ENCODE measurements at regions not wholly inside any gene's neighbourhood (a gene's known extent, or its start where the extent isn't known, plus 50 kb on each side); places are given as distances from the start of the nearest gene placed in this dataset.

GRCh38 chr15:29631076-29632070 is 190.9 kb downstream of the TJP1 start:
- no peak for ATAC-seq
- TF ChIP-seq GLIS3 (CRISPR knock-in tag; IDR thresholded peaks at IDR 0.05): no peak

DNA sequence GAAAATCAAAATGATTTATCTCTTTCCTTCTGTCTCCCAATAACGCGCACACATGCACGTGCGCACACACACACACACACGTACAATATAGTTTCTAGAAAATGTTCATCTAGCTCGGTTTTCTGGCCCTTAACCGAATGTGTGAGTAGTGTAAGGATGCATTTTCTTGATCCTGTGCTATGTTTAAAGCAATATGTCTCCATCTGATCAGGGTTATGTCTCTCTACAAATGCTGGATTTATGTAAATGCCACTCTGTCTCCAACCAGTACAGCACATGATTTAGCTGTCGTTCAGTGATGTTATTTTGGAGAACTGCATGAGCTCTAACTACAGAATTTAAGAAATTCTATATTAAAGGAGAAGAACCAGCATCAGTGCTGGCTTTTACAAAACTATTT is 198.0 kb downstream of the TJP1 start:
- no peak for ATAC-seq
- TF ChIP-seq CSRNP3 (CRISPR knock-in tag; IDR thresholded peaks at IDR 0.05) (no peak), RARB (CRISPR knock-in tag; IDR thresholded peaks at IDR 0.05) (no peak), PPARA (CRISPR knock-in tag; IDR thresholded peaks at IDR 0.05; ENCODE audit: borderline replicate concordance) (no peak), TCF4 (CRISPR knock-in tag; IDR thresholded peaks at IDR 0.05; ENCODE audit: borderline replicate concordance) (no peak), ZNF70 (CRISPR knock-in tag; IDR thresholded peaks at IDR 0.05) (no peak), TOX (CRISPR knock-in tag; IDR thresholded peaks at IDR 0.05; ENCODE audit: borderline replicate concordance) (no peak), ZNF565 (CRISPR knock-in tag; conservative IDR thresholded peaks at IDR 0.05; ENCODE audit: low read depth) (no peak), OSR1 (CRISPR knock-in tag; IDR thresholded peaks at IDR 0.05) (no peak), ZFP30 (CRISPR knock-in tag; IDR thresholded peaks at IDR 0.05) (no peak), ZNF8 (CRISPR knock-in tag; IDR thresholded peaks at IDR 0.05) (no peak), TSHZ2 (CRISPR knock-in tag; IDR thresholded peaks at IDR 0.05) (no peak), ISL1 (CRISPR knock-in tag; IDR thresholded peaks at IDR 0.05) (no peak), CSDC2 (CRISPR knock-in tag; IDR thresholded peaks at IDR 0.05) (no peak), ESRRG (CRISPR knock-in tag; IDR thresholded peaks at IDR 0.05) (no peak), SNAI2 (CRISPR knock-in tag; IDR thresholded peaks at IDR 0.05) (no peak), CREB5 (CRISPR knock-in tag; IDR thresholded peaks at IDR 0.05; ENCODE audit: low read depth) (no peak), ARNTL (CRISPR knock-in tag; IDR thresholded peaks at IDR 0.05; ENCODE audit: borderline replicate concordance, low read depth) (no peak), BACH2 (CRISPR knock-in tag; IDR thresholded peaks at IDR 0.05; ENCODE audit: borderline replicate concordance) (no peak), GLIS3 (CRISPR knock-in tag; IDR thresholded peaks at IDR 0.05) (no peak)
- TF ChIP-seq, protein P1, sequence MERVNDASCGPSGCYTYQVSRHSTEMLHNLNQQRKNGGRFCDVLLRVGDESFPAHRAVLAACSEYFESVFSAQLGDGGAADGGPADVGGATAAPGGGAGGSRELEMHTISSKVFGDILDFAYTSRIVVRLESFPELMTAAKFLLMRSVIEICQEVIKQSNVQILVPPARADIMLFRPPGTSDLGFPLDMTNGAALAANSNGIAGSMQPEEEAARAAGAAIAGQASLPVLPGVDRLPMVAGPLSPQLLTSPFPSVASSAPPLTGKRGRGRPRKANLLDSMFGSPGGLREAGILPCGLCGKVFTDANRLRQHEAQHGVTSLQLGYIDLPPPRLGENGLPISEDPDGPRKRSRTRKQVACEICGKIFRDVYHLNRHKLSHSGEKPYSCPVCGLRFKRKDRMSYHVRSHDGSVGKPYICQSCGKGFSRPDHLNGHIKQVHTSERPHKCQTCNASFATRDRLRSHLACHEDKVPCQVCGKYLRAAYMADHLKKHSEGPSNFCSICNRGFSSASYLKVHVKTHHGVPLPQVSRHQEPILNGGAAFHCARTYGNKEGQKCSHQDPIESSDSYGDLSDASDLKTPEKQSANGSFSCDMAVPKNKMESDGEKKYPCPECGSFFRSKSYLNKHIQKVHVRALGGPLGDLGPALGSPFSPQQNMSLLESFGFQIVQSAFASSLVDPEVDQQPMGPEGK (CRISPR knock-in tag; IDR thresholded peaks at IDR 0.05; ENCODE audit: borderline replicate concordance): no peak

DNA sequence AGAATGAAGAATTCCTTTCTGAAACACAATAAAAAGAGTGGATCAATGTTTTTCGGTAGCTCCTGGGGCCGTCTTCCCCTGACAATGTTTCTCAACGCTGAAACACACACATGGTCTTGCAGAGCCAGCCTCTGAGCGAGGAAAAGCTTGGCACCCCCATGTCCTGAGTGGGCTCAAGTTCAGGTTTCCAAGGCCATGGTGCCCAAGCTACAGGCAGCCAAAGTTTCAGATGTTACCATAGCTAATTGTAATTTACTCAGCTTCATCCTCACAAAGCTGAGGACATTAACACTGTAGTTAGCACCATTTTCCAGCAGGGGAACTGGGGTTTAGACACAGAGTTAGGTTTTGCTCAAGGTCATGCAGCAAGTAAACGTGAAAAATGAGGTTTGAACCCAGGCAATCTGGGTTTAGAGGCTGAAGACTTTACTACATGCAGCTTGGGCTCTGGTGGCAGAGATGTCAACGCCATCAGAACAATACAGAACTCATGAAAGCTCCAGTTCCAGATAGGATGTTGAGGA is 199.1 kb downstream of the TJP1 start:
- ATAC-seq: no peak
- TF ChIP-seq CSRNP3 (CRISPR knock-in tag; IDR thresholded peaks at IDR 0.05) (no peak), ZNF8 (CRISPR knock-in tag; IDR thresholded peaks at IDR 0.05) (no peak), SNAI2 (CRISPR knock-in tag; IDR thresholded peaks at IDR 0.05) (no peak), PPARA (CRISPR knock-in tag; IDR thresholded peaks at IDR 0.05; ENCODE audit: borderline replicate concordance) (no peak), CSDC2 (CRISPR knock-in tag; IDR thresholded peaks at IDR 0.05) (no peak), ARNTL (CRISPR knock-in tag; IDR thresholded peaks at IDR 0.05; ENCODE audit: borderline replicate concordance, low read depth) (no peak), ZFP3 (CRISPR knock-in tag; IDR thresholded peaks at IDR 0.05) (no peak), BACH2 (CRISPR knock-in tag; IDR thresholded peaks at IDR 0.05; ENCODE audit: borderline replicate concordance) (no peak), TSHZ2 (CRISPR knock-in tag; IDR thresholded peaks at IDR 0.05) (no peak), TCF4 (CRISPR knock-in tag; IDR thresholded peaks at IDR 0.05; ENCODE audit: borderline replicate concordance) (no peak), ZC3H10 (CRISPR knock-in tag; IDR thresholded peaks at IDR 0.05) (no peak), ZFP30 (CRISPR knock-in tag; IDR thresholded peaks at IDR 0.05) (no peak)
- TF ChIP-seq, protein P1 (CRISPR knock-in tag; IDR thresholded peaks at IDR 0.05; ENCODE audit: borderline replicate concordance): no peak

Data from SK-N-SH treated with all-trans-retinoic acid at 6 μM for 48 hours (cell line).